ENCODE measurements at regions not wholly inside any gene's neighbourhood (a gene's known extent, or its start where the extent isn't known, plus 50 kb on each side); places are given as distances from the start of the nearest gene placed in this dataset.
A peak's percentile ranks its signal among the peaks of the same experiment; 100 is the strongest.

GRCh38 chr7:42702647-42703046 is 209.2 kb downstream of the C7orf25 start:
- Histone ChIP-seq H3K4me3 (no peak overlapping the region), H3K9me3 (no peaks in the 10 kb centered on the region), H3K36me3 (no peaks in the 10 kb centered on the region), H3K27ac (no peak overlapping the region), H3K4me1 (peaks cover 0 to 22% (median 2%) of the 10 kb centered on the region in 4 donors), H3K27me3 (no peaks in the 10 kb centered on the region)
- DNase-seq, result no peak
- in situ Hi-C loops (cut with MboI; ENCODE audit: low pct_ligation_motif_present in 1 of 4, low pct_unique_long_range_greater_than_20kb in 1 of 4, low sequenced_read_pairs in 3 of 4) (no loop called here), intact Hi-C loops (cut with DNase I; ENCODE audit: low total_unique reads) (no loop called here)
- 73 to 100% methylated on average over 1 of the region's 1 CpG for WGBS, 2 donors (ENCODE audit: low coverage in 1 of 2)
- TF ChIP-seq POLR2AphosphoS5 (IDR thresholded peaks at IDR 0.05) (no peak), EP300 (IDR thresholded peaks at IDR 0.05; ENCODE audit: low read depth) (no peak), CTCF (IDR thresholded peaks at IDR 0.05) (no peak), POLR2A (IDR thresholded peaks at IDR 0.05) (no peak)

DNA sequence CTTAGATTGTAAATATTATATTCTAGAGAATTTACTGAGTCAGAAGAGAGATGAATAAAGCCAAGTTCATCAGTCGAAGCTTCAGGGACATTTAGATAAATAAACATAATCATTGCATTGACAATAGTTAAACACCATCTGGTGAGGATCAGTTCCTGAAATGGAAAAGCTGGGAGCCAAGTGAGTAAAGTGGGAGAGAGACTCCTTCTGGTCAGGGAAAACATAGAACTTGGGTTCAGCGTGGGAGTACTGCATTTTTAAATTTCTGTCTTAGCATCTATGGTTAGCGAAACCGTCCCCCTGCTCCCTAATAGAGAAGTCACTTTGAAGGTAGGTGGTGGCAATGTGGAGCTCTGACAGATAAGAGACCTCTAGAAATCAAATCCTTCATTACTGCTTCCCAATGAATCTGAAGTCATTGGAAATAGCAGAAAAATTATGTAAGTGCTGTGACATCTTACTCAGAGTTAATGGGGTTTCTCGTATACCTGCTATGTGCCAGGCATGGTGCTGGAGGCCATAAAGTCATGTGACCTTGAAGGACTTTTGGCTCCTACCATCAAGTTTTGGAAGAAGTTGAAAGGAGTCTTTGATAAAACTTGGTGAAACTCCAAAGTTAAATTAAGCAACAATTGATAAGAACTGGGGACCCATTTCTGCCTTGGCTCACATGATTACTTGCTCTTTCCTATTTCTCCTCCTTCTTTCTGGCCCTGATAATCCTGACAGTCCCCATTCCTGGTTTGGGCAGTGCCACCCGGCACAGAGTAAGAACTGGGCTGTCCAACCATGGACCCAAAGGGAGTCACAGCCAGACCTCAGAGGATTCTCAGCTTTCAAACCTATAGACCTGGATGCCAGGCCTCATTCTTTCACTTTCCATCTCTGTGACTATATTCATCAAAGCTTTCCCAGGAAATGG is 211.2 kb downstream of the C7orf25 start:
- no peaks in the 10 kb centered on the region for H3K9me3 ChIP-seq
- TF ChIP-seq POLR2AphosphoS5 (IDR thresholded peaks at IDR 0.05) (no peak), CTCF (IDR thresholded peaks at IDR 0.05) (no peak), EP300 (IDR thresholded peaks at IDR 0.05; ENCODE audit: low read depth) (no peak), POLR2A (IDR thresholded peaks at IDR 0.05) (no peak)
- DNase-seq, result no peak
- peak overlapping the region in 2 of 4 donors; percentile 16 to 56 for H3K27ac ChIP-seq
- H3K4me1 ChIP-seq, result peaks cover 0 to 25% (median 2%) of the 10 kb centered on the region in 4 donors
- no peaks in the 10 kb centered on the region for H3K36me3 ChIP-seq
- H3K27me3 ChIP-seq, result no peaks in the 10 kb centered on the region
- intact Hi-C loops (cut with DNase I; ENCODE audit: low total_unique reads), result no loop called here
- in situ Hi-C loops (cut with MboI; ENCODE audit: low pct_ligation_motif_present in 1 of 4, low pct_unique_long_range_greater_than_20kb in 1 of 4, low sequenced_read_pairs in 3 of 4), result no loop called here
- H3K4me3 ChIP-seq, result no peak overlapping the region
- WGBS, 2 donors (ENCODE audit: low coverage in 1 of 2), result 49 to 68% methylated on average over 6 of the region's 6 CpGs

DNA sequence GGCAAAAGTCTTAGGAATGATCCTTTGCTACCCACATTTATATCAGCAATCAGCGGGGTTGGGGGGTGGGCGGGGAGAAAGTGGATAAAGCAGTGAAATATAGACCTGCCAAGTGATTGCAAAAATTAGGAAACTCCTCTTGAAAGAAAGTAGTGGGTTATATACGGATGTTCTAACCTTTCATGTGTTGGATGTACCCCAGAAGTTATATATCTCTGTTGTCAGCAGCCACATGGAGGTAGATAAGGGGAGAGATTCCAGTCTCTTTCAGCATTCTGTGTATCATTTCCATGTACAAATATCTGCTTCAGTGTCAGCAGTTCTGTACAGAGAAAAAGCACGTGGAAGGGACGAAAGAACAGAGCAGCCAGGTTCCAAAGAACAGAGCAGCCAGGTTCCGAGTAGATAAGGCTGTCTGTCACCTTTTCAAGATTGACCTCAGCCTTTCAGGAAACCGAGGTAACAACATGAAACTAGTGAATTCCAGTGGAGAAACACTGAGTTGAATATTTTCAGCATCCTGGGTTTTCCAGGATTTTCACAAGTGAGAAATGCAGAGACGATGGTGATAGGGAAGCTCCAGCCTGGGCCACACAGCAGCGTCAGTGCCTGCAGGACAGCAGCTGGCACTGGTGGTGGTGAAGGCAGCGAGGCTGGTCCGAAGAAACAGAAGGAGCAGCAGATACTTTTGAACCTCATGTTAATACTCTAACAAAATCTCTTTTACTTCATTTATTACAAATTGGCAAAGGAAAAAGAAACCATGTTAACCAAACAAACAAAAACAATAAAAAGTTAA is 212.3 kb downstream of the C7orf25 start:
- no peak for DNase-seq
- Histone ChIP-seq H3K27me3 (no peaks in the 10 kb centered on the region), H3K27ac (peak overlapping the region; percentile 16 to 56 (median 44)), H3K4me3 (no peak overlapping the region), H3K9me3 (no peaks in the 10 kb centered on the region), H3K36me3 (no peaks in the 10 kb centered on the region), H3K4me1 (peaks cover 0 to 36% (median 9%) of the 10 kb centered on the region in 4 donors)
- 0 to 53% methylated on average over 1 to 11 of the region's 11 CpGs for WGBS, 2 donors (ENCODE audit: low coverage in 1 of 2)
- intact Hi-C loops (cut with DNase I; ENCODE audit: low total_unique reads), result no loop called here
- in situ Hi-C loops (cut with MboI; ENCODE audit: low pct_ligation_motif_present in 1 of 4, low pct_unique_long_range_greater_than_20kb in 1 of 4, low sequenced_read_pairs in 3 of 4), result loop anchor here in 2 of 4 donors (25.0 kb wide), 3 partner anchors 462 to 737 kb away; partner anchors contain the start of gene GLI3 (in 1 of the 2)
- TF ChIP-seq POLR2A (IDR thresholded peaks at IDR 0.05), result no peak
- no peak for TF ChIP-seq EP300 (IDR thresholded peaks at IDR 0.05; ENCODE audit: low read depth)
- no peak for TF ChIP-seq POLR2AphosphoS5 (IDR thresholded peaks at IDR 0.05)
- no peak for TF ChIP-seq CTCF (IDR thresholded peaks at IDR 0.05)

Data from transverse colon (tissue), 4 donors.